Panc1 (cell line): ENCODE measurements at regions not wholly inside any gene's neighbourhood (a gene's known extent, or its start where the extent isn't known, plus 50 kb on each side); places are given as distances from the start of the nearest gene placed in this dataset.

Experiments
- ATAC-seq: fragments of 200-7000 bp; cut with Tn5 transposase; 2 replicates; pipeline ENCODE4 v1.9.1; 2020; ENCODE audit warnings: mild to moderate bottlenecking, moderate library complexity
- BruUV-seq: library from RNA; stranded (reverse); fragments of 400-500 nt; replicated peaks from 2 replicates; lab custom pipeline; 2021; lab: Mats Ljungman, UMichigan
- CTCF ChIA-PET: fragments of 300-600 bp; sonication (Branson Sonifier 250); formaldehyde crosslinking; loops from one replicate; lab custom pipeline; 2022; ENCODE audit warnings: antibody characterized with exemption; lab: Charles Lee
- POLR2A ChIA-PET: fragments of 300-600 bp; sonication (Branson Sonifier 250); formaldehyde crosslinking; loops from one replicate; lab custom pipeline; 2022; ENCODE audit warnings: antibody characterized with exemption; lab: Charles Lee
- DNase-seq: peaks from one replicate; pipeline ENCODE4 v3.0.0-alpha.2; 2010; ENCODE audit warnings: low read depth, low spot score
- H3K27ac ChIP-seq: 2 replicates; pipeline ENCODE4 v1.5.1; 2011; ENCODE audit warnings: mild to moderate bottlenecking, low read length, inconsistent platforms
- H3K27me3 ChIP-seq: fragments of 200-500 bp; sonication (Bioruptor generic); 2 replicates; pipeline ENCODE4 v1.6.0; 2014; ENCODE audit warnings: low read length, inconsistent platforms; ENCODE audit not compliant: control insufficient read depth, insufficient read depth
- H3K36me3 ChIP-seq: fragments of 200-500 bp; sonication (Bioruptor generic); 2 replicates; pipeline ENCODE4 v1.5.1; 2014; ENCODE audit warnings: inconsistent platforms, mild to moderate bottlenecking, low read length, moderate library complexity; ENCODE audit not compliant: control insufficient read depth, insufficient read depth
- H3K4me1 ChIP-seq: 2 replicates; pipeline ENCODE4 v1.5.1; 2011; ENCODE audit warnings: inconsistent platforms, mild to moderate bottlenecking, low read length, moderate library complexity; ENCODE audit not compliant: control insufficient read depth, insufficient read depth
- H3K4me3 ChIP-seq, 2 experiments: 2 replicates each; pipeline ENCODE4 v1.5.1; 2011 to 2012; ENCODE audit warnings: low read depth in 2 of 2, low read length in 2 of 2, mild to moderate bottlenecking in 2 of 2, inconsistent platforms in 1 of 2, moderate library complexity in 1 of 2
- H3K9me3 ChIP-seq: fragments of 200-500 bp; sonication (Bioruptor generic); 2 replicates; pipeline ENCODE4 v1.5.1; 2014; ENCODE audit warnings: low read depth, mild to moderate bottlenecking, inconsistent platforms, low read length, moderate library complexity; ENCODE audit not compliant: control insufficient read depth, insufficient read depth
- CTCF ChIP-seq: fragments of 450-650 bp; IDR thresholded peaks from 2 replicates; pipeline ENCODE4 v1.5.1; 2017; ENCODE audit warnings: mild to moderate bottlenecking
- POLR2AphosphoS5 ChIP-seq: IDR thresholded peaks from 2 replicates; pipeline ENCODE4 v1.6.1; 2012; ENCODE audit warnings: mild to moderate bottlenecking, low read depth, low read length, moderate library complexity
- SIN3A ChIP-seq: IDR thresholded peaks from 2 replicates; pipeline ENCODE4 v1.6.1; 2012; ENCODE audit warnings: low read depth, mild to moderate bottlenecking, low read length, moderate library complexity, borderline replicate concordance; ENCODE audit not compliant: insufficient read depth
- TCF7L2 ChIP-seq: IDR thresholded peaks from 2 replicates; pipeline ENCODE4 v1.6.1; 2011; ENCODE audit warnings: mild to moderate bottlenecking, low read depth, low read length, inconsistent platforms
- in situ Hi-C: cut with HindIII; loops from 2 replicates; pipeline ENCODE4 v1.10.0; 2016; ENCODE audit warnings: low sequenced_read_pairs, low pct_unique_long_range_greater_than_20kb
- intact Hi-C: fragments of 100-400 bp; cut with micrococcal nuclease; formaldehyde crosslinking; loops from one replicate; pipeline ENCODE4 v1.10.0; 2022; ENCODE audit not compliant: unreplicated experiment
- TF ChIP-seq, protein P1 (sequence below), 2 experiments: IDR thresholded peaks; 2 replicates each; pipeline ENCODE4 v1.6.1; 2011 to 2012; ENCODE audit warnings: low read depth in 2 of 2, control low read depth in 1 of 2, low read length in 1 of 2, mild to moderate bottlenecking in 1 of 2, moderate library complexity in 1 of 2; ENCODE audit not compliant: insufficient read depth in 1 of 2

DNA sequence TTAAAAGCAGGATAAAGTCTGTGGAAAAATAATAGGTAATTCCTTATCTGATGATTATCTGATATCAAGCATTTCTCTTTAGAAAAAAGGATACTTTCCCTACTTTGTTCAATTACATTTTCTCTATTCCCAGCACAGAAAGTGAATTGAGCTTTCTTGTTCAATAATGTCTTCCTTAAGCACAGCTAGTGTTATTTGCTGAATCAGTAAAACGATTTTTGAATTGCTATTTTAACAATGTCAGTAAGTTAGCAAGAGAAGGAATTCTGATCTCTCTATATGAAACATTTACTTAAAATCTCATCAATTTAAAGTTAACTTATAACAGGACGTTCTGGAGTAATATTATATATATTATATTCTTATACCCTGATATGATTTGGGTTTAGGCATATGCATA is 337.2 kb upstream of the ANKRD30A start:
- intact Hi-C loops = no loop called here
- CTCF ChIA-PET = no interaction called here
- TF ChIP-seq CTCF = no peak
- TF ChIP-seq POLR2AphosphoS5 = no peak
- no peak for TF ChIP-seq TCF7L2
- TF ChIP-seq, protein P1, sequence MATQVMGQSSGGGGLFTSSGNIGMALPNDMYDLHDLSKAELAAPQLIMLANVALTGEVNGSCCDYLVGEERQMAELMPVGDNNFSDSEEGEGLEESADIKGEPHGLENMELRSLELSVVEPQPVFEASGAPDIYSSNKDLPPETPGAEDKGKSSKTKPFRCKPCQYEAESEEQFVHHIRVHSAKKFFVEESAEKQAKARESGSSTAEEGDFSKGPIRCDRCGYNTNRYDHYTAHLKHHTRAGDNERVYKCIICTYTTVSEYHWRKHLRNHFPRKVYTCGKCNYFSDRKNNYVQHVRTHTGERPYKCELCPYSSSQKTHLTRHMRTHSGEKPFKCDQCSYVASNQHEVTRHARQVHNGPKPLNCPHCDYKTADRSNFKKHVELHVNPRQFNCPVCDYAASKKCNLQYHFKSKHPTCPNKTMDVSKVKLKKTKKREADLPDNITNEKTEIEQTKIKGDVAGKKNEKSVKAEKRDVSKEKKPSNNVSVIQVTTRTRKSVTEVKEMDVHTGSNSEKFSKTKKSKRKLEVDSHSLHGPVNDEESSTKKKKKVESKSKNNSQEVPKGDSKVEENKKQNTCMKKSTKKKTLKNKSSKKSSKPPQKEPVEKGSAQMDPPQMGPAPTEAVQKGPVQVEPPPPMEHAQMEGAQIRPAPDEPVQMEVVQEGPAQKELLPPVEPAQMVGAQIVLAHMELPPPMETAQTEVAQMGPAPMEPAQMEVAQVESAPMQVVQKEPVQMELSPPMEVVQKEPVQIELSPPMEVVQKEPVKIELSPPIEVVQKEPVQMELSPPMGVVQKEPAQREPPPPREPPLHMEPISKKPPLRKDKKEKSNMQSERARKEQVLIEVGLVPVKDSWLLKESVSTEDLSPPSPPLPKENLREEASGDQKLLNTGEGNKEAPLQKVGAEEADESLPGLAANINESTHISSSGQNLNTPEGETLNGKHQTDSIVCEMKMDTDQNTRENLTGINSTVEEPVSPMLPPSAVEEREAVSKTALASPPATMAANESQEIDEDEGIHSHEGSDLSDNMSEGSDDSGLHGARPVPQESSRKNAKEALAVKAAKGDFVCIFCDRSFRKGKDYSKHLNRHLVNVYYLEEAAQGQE (IDR thresholded peaks at IDR 0.05; ENCODE audit: insufficient read depth in 1 of 2, low read depth in 2 of 2, low read length in 1 of 2) = no peak
- no peak for TF ChIP-seq SIN3A

GRCh38 chr10:36783400-36783799 is 342.0 kb upstream of the ANKRD30A start:
- ATAC-seq = no peak
- TF ChIP-seq TCF7L2 = no peak
- no peak for TF ChIP-seq POLR2AphosphoS5
- no peak for TF ChIP-seq CTCF
- TF ChIP-seq SIN3A = no peak
- TF ChIP-seq, protein P1 (IDR thresholded peaks at IDR 0.05; ENCODE audit: insufficient read depth in 1 of 2, low read depth in 2 of 2, low read length in 1 of 2) = no peak
- ChIA-PET POLR2A (no interaction called here), CTCF (no interaction called here)
- Histone ChIP-seq H3K4me1 (no peaks in the 10 kb centered on the region), H3K27me3 (no peaks in the 10 kb centered on the region), H3K27ac (no peak overlapping the region), H3K4me3 (no peak overlapping the region), H3K9me3 (no peaks in the 10 kb centered on the region), H3K36me3 (no peaks in the 10 kb centered on the region)
- intact Hi-C loops (no loop called here), in situ Hi-C loops (no loop called here)
- DNase-seq = no peak
- BruUV-seq = no TSS peak

More for the DNA sequence above, 337.2 kb upstream of the ANKRD30A start:
- ATAC-seq = no peak
- DNase-seq = no peak
- Histone ChIP-seq H3K4me3 (no peak overlapping the region), H3K27me3 (no peaks in the 10 kb centered on the region), H3K4me1 (no peaks in the 10 kb centered on the region), H3K27ac (no peak overlapping the region), H3K36me3 (no peaks in the 10 kb centered on the region), H3K9me3 (no peaks in the 10 kb centered on the region)
- POLR2A ChIA-PET = no interaction called here
- BruUV-seq = no TSS peak
- in situ Hi-C loops = no loop called here
